ENCODE measurements at regions not wholly inside any gene's neighbourhood (a gene's known extent, or its start where the extent isn't known, plus 50 kb on each side); places are given as distances from the start of the nearest gene placed in this dataset.

DNA sequence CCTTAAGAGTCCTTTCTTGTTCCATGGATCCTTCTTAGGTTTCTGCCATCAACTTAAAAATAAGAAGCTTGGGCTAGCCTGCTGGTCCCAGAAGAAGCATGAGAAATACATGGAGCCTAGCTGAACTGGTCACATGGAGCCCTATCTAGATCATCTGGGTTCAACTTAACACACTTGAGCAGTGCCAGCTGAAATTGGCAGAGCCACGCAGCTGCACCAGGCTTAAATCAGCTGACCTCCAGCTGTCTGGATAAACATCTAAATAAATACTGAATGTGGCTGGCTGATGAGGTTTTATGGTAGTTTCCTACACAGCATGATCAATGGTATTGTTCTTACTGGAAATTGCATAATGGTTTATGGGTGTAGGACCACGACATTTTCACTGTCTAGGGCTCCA is 598.4 kb upstream of the FAM241A start:
- Mint-ChIP-seq H3K4me1 (no peaks in the 10 kb centered on the region), H3K4me3 (no peak overlapping the region), H3K27me3 (no peaks in the 10 kb centered on the region), H3K27ac (no peak overlapping the region), H3K36me3 (ENCODE audit: low read depth) (no peaks in the 10 kb centered on the region), H3K9me3 (ENCODE audit: low read depth) (peaks cover 2% of the 10 kb centered on the region)
- ChIA-PET CTCF (no interaction called here), POLR2A (no interaction called here)
- DNase-seq (no peak), ATAC-seq (no peak)
- intact Hi-C loops (cut with DNase I, micrococcal nuclease): no loop called here

DNA sequence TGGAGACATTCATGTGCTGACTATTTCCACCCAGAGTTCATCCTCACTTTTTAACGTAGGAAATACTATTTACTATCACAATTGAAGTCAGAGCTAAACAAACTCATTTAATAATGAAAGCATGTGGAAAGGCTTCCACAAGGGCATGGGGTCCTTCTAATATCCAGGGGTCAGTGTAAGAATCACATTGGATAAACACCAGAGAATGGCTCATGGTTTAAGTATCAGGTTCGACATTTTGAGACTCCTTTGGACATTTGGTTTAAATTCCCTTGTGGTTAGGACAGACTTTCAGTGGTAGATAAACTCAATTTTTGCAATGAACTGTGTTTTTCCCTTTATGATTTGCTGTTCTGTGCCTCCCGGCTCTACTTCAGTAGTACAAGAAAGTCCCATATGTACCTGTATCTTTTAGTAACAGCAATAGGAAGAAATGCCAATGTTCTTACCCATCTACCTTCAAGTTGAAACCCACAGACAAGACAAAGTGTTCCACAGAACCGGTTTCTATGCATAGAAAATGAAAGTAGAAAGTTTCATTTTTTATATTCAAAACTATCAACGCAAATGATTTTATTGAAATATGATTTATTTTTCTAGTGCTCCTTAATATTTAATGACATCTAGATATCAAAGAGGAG is 589.0 kb upstream of the FAM241A start:
- Mint-ChIP-seq H3K36me3 (ENCODE audit: low read depth) (no peaks in the 10 kb centered on the region), H3K27me3 (no peaks in the 10 kb centered on the region), H3K27ac (no peak overlapping the region)

DNA sequence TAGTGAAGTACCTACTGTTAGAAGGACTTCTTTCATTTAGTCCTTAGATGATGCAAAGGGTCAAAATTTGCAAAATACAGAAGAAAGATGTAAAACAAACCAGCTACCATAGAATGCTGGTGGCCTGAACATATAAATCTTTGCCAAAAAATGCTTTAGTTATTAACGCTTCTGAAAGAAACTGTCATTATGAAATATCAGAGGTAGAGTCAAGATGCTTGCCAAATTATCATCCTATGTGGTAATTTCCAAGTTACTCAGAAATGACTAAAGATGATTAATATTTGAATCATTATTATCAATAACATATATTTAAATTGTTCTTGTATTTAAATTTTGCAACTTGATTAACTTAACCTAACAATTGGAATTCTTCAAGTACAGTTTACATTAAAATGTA is 588.4 kb upstream of the FAM241A start:
- no peaks in the 10 kb centered on the region for H3K36me3 Mint-ChIP-seq (ENCODE audit: low read depth)
- intact Hi-C loops (cut with DNase I, micrococcal nuclease): no loop called here
- ChIA-PET CTCF (no interaction called here), POLR2A (no interaction called here)
- H3K4me1 Mint-ChIP-seq: no peaks in the 10 kb centered on the region
- DNase-seq: no peak
- H3K4me3 Mint-ChIP-seq: no peak overlapping the region
- H3K27me3 Mint-ChIP-seq: no peaks in the 10 kb centered on the region
- no peak overlapping the region for H3K27ac Mint-ChIP-seq
- H3K9me3 Mint-ChIP-seq (ENCODE audit: low read depth): peaks cover 3% of the 10 kb centered on the region
- no peak for ATAC-seq

More for the DNA sequence above, 589.0 kb upstream of the FAM241A start:
- ChIA-PET POLR2A (no interaction called here), CTCF (no interaction called here)
- intact Hi-C loops (cut with DNase I, micrococcal nuclease): no loop called here
- peaks cover 2% of the 10 kb centered on the region for H3K9me3 Mint-ChIP-seq (ENCODE audit: low read depth)
- no peak overlapping the region for H3K4me3 Mint-ChIP-seq
- ATAC-seq (no peak), DNase-seq (no peak)
- H3K4me1 Mint-ChIP-seq: no peaks in the 10 kb centered on the region

DNA sequence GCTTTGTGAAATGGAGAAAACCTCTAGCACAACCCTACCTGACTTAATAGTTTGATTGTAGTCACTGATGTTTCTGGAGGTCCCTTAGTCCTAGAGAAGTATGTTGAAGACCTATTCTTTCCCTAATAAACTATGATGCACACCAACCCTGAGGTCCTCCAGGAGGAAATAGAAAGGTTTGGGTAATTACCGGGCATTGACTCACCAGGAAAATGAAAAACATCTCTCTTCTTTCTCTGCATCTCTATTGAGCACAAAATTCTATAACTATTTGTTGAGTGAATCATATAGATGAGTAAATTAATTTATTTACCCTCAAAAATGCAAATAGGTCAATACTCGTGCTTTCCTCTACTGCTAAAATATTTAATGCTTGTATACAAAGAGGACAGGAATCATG is 582.4 kb upstream of the FAM241A start:
- H3K27ac Mint-ChIP-seq: no peak overlapping the region

DNA sequence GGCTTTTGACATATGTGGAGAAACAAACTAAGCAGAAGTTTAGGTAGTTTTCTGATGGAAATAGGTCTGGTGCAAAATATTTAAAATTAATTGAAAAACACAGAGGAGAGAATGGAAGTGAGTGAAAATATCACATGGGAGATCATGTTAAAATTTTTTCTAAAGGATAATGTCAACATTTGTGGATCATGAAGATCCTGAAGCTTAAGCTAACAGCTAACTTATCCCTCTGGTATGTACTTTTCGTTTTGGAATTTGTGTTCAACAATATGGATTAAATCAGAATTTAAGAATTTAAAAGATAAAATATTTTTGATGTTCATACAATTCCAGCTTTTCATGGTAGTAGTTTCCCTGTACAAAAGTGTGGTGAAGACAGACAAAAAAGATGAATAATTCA is 572.8 kb upstream of the FAM241A start:
- H3K36me3 Mint-ChIP-seq (ENCODE audit: low read depth): no peaks in the 10 kb centered on the region
- H3K27ac Mint-ChIP-seq: no peak overlapping the region
- no peak for DNase-seq
- intact Hi-C loops (cut with DNase I, micrococcal nuclease): no loop called here
- H3K9me3 Mint-ChIP-seq (ENCODE audit: low read depth): peaks cover 4% of the 10 kb centered on the region
- H3K27me3 Mint-ChIP-seq: no peaks in the 10 kb centered on the region
- no peak overlapping the region for H3K4me3 Mint-ChIP-seq
- no peak for ATAC-seq
- ChIA-PET POLR2A (no interaction called here), CTCF (no interaction called here)
- H3K4me1 Mint-ChIP-seq: no peaks in the 10 kb centered on the region

More for the DNA sequence above, 582.4 kb upstream of the FAM241A start:
- ATAC-seq (no peak), DNase-seq (no peak)
- no peaks in the 10 kb centered on the region for H3K27me3 Mint-ChIP-seq
- H3K4me3 Mint-ChIP-seq: no peak overlapping the region
- CTCF ChIA-PET: no interaction called here
- intact Hi-C loops (cut with DNase I, micrococcal nuclease): no loop called here
- no peaks in the 10 kb centered on the region for H3K36me3 Mint-ChIP-seq (ENCODE audit: low read depth)
- H3K4me1 Mint-ChIP-seq: no peaks in the 10 kb centered on the region
- POLR2A ChIA-PET: no interaction called here
- H3K9me3 Mint-ChIP-seq (ENCODE audit: low read depth): peaks cover 8% of the 10 kb centered on the region

DNA sequence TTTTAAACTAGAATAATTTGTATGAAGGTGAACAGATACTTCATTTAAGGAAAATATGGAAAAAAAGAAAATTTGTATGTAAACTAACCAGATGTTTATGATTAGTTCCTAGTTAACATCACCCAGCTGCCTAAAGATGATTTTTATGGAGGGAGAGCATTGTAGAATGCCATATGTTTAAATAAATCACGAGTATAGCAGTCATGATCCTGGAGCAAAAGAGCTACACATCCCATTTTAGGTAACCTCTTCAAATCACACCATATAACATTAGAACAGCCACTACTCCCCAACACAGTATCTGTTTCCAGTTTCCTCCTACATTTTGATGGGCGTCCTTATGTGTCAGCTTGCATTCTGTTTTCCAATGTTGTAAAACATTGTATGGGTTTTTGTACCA is 571.9 kb upstream of the FAM241A start:
- Mint-ChIP-seq H3K4me3 (no peak overlapping the region), H3K36me3 (ENCODE audit: low read depth) (no peaks in the 10 kb centered on the region), H3K9me3 (ENCODE audit: low read depth) (no peaks in the 10 kb centered on the region), H3K27me3 (no peaks in the 10 kb centered on the region), H3K27ac (no peak overlapping the region), H3K4me1 (no peaks in the 10 kb centered on the region)
- ChIA-PET CTCF (interaction anchor here (0.7 kb wide), 1 partner anchor 63 kb away, joined by 4 read pairs; no protein-coding TSS in a partner anchor), POLR2A (no interaction called here)
- DNase-seq (no peak), ATAC-seq (no peak)
- intact Hi-C loops (cut with DNase I, micrococcal nuclease): no loop called here

DNA sequence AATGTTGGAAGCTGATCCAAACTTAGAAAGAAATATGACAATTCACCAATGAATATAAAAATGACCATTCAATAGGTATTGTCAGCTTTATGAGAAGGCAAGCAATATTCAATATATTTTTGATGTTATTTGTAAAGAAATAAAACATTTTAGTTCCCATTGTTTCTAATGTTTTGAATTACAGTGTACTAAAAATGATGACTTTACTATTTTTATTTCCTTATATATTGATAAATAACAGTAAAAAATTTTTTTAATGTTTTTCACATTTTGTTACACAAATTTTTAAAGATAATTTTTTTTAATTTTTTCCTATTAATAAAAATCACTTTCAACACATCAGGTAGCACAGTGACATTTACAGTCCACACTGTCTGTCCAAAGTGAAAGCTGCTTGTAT is 565.5 kb upstream of the FAM241A start:
- DNase-seq (no peak), ATAC-seq (no peak)
- CTCF ChIA-PET: no interaction called here
- H3K36me3 Mint-ChIP-seq (ENCODE audit: low read depth): no peaks in the 10 kb centered on the region
- no peak overlapping the region for H3K4me3 Mint-ChIP-seq
- POLR2A ChIA-PET: no interaction called here
- intact Hi-C loops (cut with DNase I, micrococcal nuclease): no loop called here
- H3K27me3 Mint-ChIP-seq: no peaks in the 10 kb centered on the region
- no peaks in the 10 kb centered on the region for H3K4me1 Mint-ChIP-seq
- peaks cover 6% of the 10 kb centered on the region for H3K9me3 Mint-ChIP-seq (ENCODE audit: low read depth)
- no peak overlapping the region for H3K27ac Mint-ChIP-seq

DNA sequence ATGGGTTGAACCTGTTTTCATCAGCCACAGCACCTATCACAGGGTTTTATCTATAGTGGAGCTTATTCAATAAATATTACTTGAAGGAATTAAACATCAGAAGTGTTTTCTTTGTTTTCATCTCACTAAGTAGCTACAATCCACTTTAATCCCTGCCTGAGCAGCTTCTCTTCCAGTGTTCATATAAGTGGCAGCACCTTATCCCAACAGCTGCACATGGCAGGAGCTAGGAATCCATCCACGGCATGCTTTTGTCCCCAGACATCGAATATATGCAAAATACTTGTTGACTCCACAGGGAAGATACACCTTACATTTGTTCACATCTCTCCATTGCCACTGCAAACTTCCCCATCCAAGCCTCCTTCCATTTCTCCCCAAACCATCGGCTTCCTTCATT is 549.8 kb upstream of the FAM241A start:
- H3K27me3 Mint-ChIP-seq: no peaks in the 10 kb centered on the region
- ChIA-PET CTCF (no interaction called here), POLR2A (no interaction called here)
- no peaks in the 10 kb centered on the region for H3K4me1 Mint-ChIP-seq
- no peak overlapping the region for H3K4me3 Mint-ChIP-seq
- DNase-seq: no peak
- no peak for ATAC-seq
- no peak overlapping the region for H3K27ac Mint-ChIP-seq
- H3K9me3 Mint-ChIP-seq (ENCODE audit: low read depth): no peaks in the 10 kb centered on the region
- intact Hi-C loops (cut with DNase I, micrococcal nuclease): no loop called here
- H3K36me3 Mint-ChIP-seq (ENCODE audit: low read depth): no peaks in the 10 kb centered on the region

DNA sequence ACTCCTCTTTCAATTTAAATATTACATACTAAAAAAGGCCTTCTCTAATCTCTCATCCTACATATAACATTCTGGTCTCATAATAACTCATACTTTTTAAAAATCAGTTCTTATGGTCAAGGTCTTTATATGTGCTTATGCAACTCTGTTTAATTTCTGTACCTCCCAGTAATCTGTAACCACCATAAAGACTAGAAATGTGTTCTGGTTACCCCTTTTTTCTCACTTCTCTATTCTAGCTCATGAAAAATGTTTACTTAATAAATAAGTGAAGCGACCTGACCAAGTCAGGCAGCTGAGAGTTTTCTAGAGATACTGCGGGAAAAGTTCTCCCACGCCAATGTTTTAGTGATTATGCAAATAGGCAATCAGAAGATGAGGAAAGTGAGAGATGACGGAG is 548.8 kb upstream of the FAM241A start:
- ChIA-PET CTCF (no interaction called here), POLR2A (no interaction called here)
- intact Hi-C loops (cut with DNase I, micrococcal nuclease): no loop called here
- H3K4me1 Mint-ChIP-seq: no peaks in the 10 kb centered on the region
- H3K9me3 Mint-ChIP-seq (ENCODE audit: low read depth): no peaks in the 10 kb centered on the region
- no peak for DNase-seq
- no peak overlapping the region for H3K27ac Mint-ChIP-seq
- no peaks in the 10 kb centered on the region for H3K36me3 Mint-ChIP-seq (ENCODE audit: low read depth)
- H3K4me3 Mint-ChIP-seq: no peak overlapping the region
- ATAC-seq: no peak
- no peaks in the 10 kb centered on the region for H3K27me3 Mint-ChIP-seq

DNA sequence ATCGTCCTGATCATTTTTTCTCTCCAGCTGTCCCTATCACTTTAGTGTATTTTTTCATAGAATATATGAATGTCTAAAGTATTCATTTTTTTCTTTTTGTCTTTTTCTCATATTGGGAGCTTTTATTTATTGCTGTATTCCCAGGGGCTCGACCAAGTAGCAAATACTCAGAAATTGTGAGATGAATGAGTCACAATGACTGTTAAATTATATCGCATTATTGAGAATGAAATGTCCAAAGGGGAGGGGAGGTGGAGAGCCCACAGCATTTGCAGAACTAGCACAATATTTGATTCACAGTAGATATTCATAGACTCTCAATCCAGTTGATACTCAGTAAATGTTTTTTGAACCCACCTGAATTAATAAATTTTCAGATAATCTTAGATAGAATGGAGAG is 543.6 kb upstream of the FAM241A start:
- Mint-ChIP-seq H3K36me3 (ENCODE audit: low read depth) (no peaks in the 10 kb centered on the region), H3K27ac (no peak overlapping the region), H3K9me3 (ENCODE audit: low read depth) (no peaks in the 10 kb centered on the region), H3K4me1 (no peaks in the 10 kb centered on the region), H3K4me3 (no peak overlapping the region), H3K27me3 (no peaks in the 10 kb centered on the region)
- ATAC-seq (no peak), DNase-seq (no peak)
- intact Hi-C loops (cut with DNase I, micrococcal nuclease): no loop called here
- POLR2A ChIA-PET: no interaction called here
- CTCF ChIA-PET: no interaction called here

DNA sequence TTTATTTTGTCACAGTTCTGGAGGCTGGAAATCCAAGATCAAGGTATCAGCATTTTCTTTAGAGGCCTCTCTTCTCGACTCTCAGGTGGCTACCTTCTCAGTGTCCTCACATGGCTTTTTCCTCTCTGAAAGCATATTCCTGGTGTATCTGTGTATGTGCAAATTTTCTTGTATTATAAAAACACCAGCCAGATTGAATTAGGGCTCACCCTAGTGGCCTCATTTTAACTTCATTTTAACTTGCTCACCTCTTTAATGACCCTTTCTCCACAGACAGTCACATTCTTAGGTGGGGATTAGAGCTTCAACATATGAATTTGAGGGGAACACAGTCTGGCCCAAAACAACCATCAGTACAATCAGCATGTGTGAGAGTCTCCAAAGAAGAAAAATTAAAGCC is 542.4 kb upstream of the FAM241A start:
- CTCF ChIA-PET: no interaction called here
- Mint-ChIP-seq H3K4me3 (no peak overlapping the region), H3K27me3 (no peaks in the 10 kb centered on the region), H3K4me1 (no peaks in the 10 kb centered on the region), H3K9me3 (ENCODE audit: low read depth) (no peaks in the 10 kb centered on the region), H3K36me3 (ENCODE audit: low read depth) (no peaks in the 10 kb centered on the region), H3K27ac (no peak overlapping the region)
- intact Hi-C loops (cut with DNase I, micrococcal nuclease): no loop called here
- POLR2A ChIA-PET: no interaction called here
- no peak for DNase-seq
- ATAC-seq: no peak

DNA sequence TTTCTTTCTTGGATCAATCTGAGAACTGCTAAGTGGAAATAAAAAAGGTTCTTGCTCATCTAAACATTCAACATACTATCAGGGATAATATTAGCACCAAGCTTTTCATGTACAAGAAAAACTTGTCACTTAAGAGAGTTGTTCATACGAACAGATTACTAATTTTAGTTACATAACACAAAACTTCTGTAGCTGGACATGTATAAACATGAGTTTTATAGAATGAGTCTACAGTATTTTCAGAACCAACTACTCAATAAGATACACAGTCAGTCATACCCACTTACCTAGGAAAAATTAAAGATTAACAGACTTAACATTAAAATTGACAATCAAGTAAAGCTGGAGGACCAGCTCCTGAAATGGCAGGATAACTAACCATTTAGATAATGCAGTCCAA is 540.1 kb upstream of the FAM241A start:
- ChIA-PET CTCF (interaction anchor here (0.9 kb wide), 1 partner anchor 10 kb away, joined by 5 read pairs; no protein-coding TSS in a partner anchor), POLR2A (no interaction called here)
- intact Hi-C loops (cut with DNase I, micrococcal nuclease): no loop called here
- H3K4me3 Mint-ChIP-seq: no peak overlapping the region
- DNase-seq (no peak), ATAC-seq (no peak)
- H3K9me3 Mint-ChIP-seq (ENCODE audit: low read depth): no peaks in the 10 kb centered on the region
- H3K27ac Mint-ChIP-seq: no peak overlapping the region
- H3K4me1 Mint-ChIP-seq: no peaks in the 10 kb centered on the region
- no peaks in the 10 kb centered on the region for H3K27me3 Mint-ChIP-seq
- no peaks in the 10 kb centered on the region for H3K36me3 Mint-ChIP-seq (ENCODE audit: low read depth)

DNA sequence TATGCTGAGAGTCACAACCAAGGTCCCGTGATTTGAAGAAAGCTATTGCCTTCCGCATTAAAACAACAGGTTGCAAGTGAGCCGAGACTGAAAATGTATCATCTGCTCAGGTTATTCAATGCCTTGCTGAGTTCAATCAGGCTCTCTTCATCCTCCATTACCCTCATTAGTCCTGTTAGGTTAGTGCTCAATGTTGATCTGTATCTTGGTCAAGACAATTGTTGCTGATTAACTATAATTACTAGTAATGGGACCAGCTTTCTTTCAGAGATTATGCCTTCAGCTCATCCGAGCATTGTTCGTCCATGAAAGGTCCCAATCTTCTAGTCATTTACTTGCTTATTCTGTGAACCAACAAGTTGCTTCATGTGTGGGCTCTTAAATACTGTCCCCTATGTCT is 534.6 kb upstream of the FAM241A start:
- CTCF ChIA-PET: no interaction called here
- POLR2A ChIA-PET: no interaction called here

More for the DNA sequence above, 534.6 kb upstream of the FAM241A start:
- DNase-seq (no peak), ATAC-seq (no peak)
- Mint-ChIP-seq H3K9me3 (ENCODE audit: low read depth) (no peaks in the 10 kb centered on the region), H3K27me3 (no peaks in the 10 kb centered on the region), H3K4me1 (no peaks in the 10 kb centered on the region), H3K4me3 (no peak overlapping the region), H3K27ac (no peak overlapping the region), H3K36me3 (ENCODE audit: low read depth) (no peaks in the 10 kb centered on the region)
- intact Hi-C loops (cut with DNase I, micrococcal nuclease): no loop called here
